Stomach (tissue), 8 donors: ENCODE measurements at regions not wholly inside any gene's neighbourhood (a gene's known extent, or its start where the extent isn't known, plus 50 kb on each side); places are given as distances from the start of the nearest gene placed in this dataset.

ENCODE experiments used
- DNase-seq, 2 donors: peaks; one replicate each; pipeline versions ENCODE4 v3.0.0 to v3.0.0-alpha.2; 2013 to 2019
- H3K27ac ChIP-seq, 5 donors: fragments of 200-600 bp in 4 of 5; sonication (generic) in 4 of 5; one replicate each; pipeline ENCODE4 v1.5.1; 2013 to 2019; ENCODE audit warnings: mild to moderate bottlenecking in 1 of 5, moderate library complexity in 1 of 5
- H3K27me3 ChIP-seq, 3 donors: fragments of 200-600 bp; sonication (generic); one replicate each; pipeline ENCODE4 v1.5.1; 2017 to 2019; ENCODE audit warnings: mixed run types in 1 of 3
- H3K36me3 ChIP-seq, 4 donors: fragments of 200-600 bp; sonication (generic); 1 replicate in 3 of 4; 2 replicates in 1 of 4; pipeline ENCODE4 v1.5.1; 2016 to 2019
- H3K4me1 ChIP-seq, 4 donors: fragments of 200-600 bp; sonication (generic); one replicate each; pipeline ENCODE4 v1.5.1; 2016 to 2019
- H3K4me3 ChIP-seq, 4 donors: fragments of 200-600 bp; sonication (generic) in 3 of 4; one replicate each; pipeline ENCODE4 v1.5.1; 2016 to 2019; ENCODE audit warnings: mild to moderate bottlenecking in 1 of 4
- H3K9me3 ChIP-seq, 4 donors: fragments of 200-600 bp; sonication (generic); one replicate each; pipeline ENCODE4 v1.5.1; 2016 to 2019
- EP300 ChIP-seq: sonication (generic); formaldehyde crosslinking; IDR thresholded peaks from one replicate; pipeline ENCODE4 v1.6.1; 2017; ENCODE audit warnings: antibody characterized with exemption
- POLR2A ChIP-seq, 4 donors: fragments of 450-650 bp; IDR thresholded peaks; one replicate each; pipeline ENCODE4 v1.6.1; 2016; ENCODE audit warnings: antibody characterized with exemption in 4 of 4, control low read depth in 2 of 4, mild to moderate bottlenecking in 1 of 4, moderate library complexity in 1 of 4
- POLR2AphosphoS5 ChIP-seq, 3 donors: sonication (generic); formaldehyde crosslinking; IDR thresholded peaks; one replicate each; pipeline ENCODE4 v1.6.1; 2016; ENCODE audit warnings: antibody characterized with exemption in 3 of 3
- WGBS, 5 donors: extraction: QIAGEN DNeasy Blood & Tissue Kit in 3 of 5; methylation state at CpG; one replicate each; pipeline versions ENCODE4 v1.1.5 to v1.1.7; 2013 to 2018; 5-methylcytosine and 5-hydroxymethylcytosine counted together
- intact Hi-C: fragments of 100-400 bp; cut with DNase I; formaldehyde crosslinking; loops from one replicate; pipeline ENCODE4 v1.15.1; 2023; ENCODE audit warnings: low total_unique reads
- TF ChIP-seq, protein P1 (sequence below), 7 experiments: fragments of 450-650 bp in 4 of 7; fragments of 200-600 bp in 3 of 7; sonication (generic) in 3 of 7; IDR thresholded peaks; one replicate each; pipeline ENCODE4 v1.5.1; 2016 to 2019; ENCODE audit warnings: antibody characterized with exemption in 7 of 7, control low read depth in 2 of 7, mild to moderate bottlenecking in 1 of 7
- donor health status: healthy with polysubstance abuse.
- donor health status: Bipolar disorder and iron deficiency.
- donor health status: healthy.

- H3K27ac ChIP-seq = no peak overlapping the region
- TF ChIP-seq EP300 = no peak
- TF ChIP-seq, protein P1, sequence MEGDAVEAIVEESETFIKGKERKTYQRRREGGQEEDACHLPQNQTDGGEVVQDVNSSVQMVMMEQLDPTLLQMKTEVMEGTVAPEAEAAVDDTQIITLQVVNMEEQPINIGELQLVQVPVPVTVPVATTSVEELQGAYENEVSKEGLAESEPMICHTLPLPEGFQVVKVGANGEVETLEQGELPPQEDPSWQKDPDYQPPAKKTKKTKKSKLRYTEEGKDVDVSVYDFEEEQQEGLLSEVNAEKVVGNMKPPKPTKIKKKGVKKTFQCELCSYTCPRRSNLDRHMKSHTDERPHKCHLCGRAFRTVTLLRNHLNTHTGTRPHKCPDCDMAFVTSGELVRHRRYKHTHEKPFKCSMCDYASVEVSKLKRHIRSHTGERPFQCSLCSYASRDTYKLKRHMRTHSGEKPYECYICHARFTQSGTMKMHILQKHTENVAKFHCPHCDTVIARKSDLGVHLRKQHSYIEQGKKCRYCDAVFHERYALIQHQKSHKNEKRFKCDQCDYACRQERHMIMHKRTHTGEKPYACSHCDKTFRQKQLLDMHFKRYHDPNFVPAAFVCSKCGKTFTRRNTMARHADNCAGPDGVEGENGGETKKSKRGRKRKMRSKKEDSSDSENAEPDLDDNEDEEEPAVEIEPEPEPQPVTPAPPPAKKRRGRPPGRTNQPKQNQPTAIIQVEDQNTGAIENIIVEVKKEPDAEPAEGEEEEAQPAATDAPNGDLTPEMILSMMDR (IDR thresholded peaks at IDR 0.05) = no peak
- TF ChIP-seq POLR2A (IDR thresholded peaks at IDR 0.05) = no peak
- no peak for TF ChIP-seq POLR2AphosphoS5 (IDR thresholded peaks at IDR 0.05)
- no peaks in the 10 kb centered on the region for H3K27me3 ChIP-seq
- DNase-seq = no peak
- no peak overlapping the region for H3K4me3 ChIP-seq
- 56 to 74% (median 71%) methylated on average over 6 of the region's 6 CpGs for WGBS, 5 donors
- intact Hi-C loops = no loop called here
- H3K36me3 ChIP-seq = no peaks in the 10 kb centered on the region
- H3K9me3 ChIP-seq = no peaks in the 10 kb centered on the region
- H3K4me1 ChIP-seq = no peaks in the 10 kb centered on the region
Observed at GRCh38 chr15:46856839-46857502, 860.3 kb upstream of the SEMA6D start.

DNA sequence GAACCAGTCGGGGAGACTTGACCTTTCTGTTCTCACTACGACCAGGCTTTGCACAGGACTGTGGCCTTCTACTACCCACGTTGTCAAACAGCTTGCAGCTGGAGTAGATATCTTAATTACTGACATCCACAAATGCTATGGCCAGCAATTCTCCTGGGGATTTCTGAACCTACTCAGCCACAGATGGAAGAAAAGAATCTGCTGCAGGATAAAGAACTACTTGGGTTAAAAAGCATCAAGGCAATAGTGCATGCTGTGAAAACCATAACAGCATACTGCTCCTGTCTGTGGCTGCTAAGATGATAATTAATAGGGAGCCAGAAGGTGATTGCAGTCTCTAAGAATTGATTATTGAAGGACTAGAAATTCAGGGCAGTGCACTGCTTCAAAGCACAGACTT, 859.2 kb upstream of the SEMA6D start:
- Histone ChIP-seq H3K4me1 (no peaks in the 10 kb centered on the region), H3K36me3 (no peaks in the 10 kb centered on the region), H3K9me3 (no peaks in the 10 kb centered on the region), H3K4me3 (no peak overlapping the region), H3K27ac (no peak overlapping the region), H3K27me3 (no peaks in the 10 kb centered on the region)
- TF ChIP-seq POLR2A (IDR thresholded peaks at IDR 0.05) (no peak), POLR2AphosphoS5 (IDR thresholded peaks at IDR 0.05) (no peak), EP300 (no peak)
- TF ChIP-seq, protein P1 (IDR thresholded peaks at IDR 0.05) = no peak
- intact Hi-C loops = no loop called here
- DNase-seq = no peak
- 35 to 63% (median 56%) methylated on average over 3 of the region's 3 CpGs for WGBS, 5 donors

GRCh38 chr15:46861796-46862195, 855.5 kb upstream of the SEMA6D start:
- no peak for DNase-seq
- Histone ChIP-seq H3K27me3 (no peaks in the 10 kb centered on the region), H3K4me1 (no peaks in the 10 kb centered on the region), H3K36me3 (no peaks in the 10 kb centered on the region), H3K27ac (no peak overlapping the region), H3K9me3 (no peaks in the 10 kb centered on the region), H3K4me3 (no peak overlapping the region)
- 81 to 91% (median 88%) methylated on average over 2 of the region's 2 CpGs for WGBS, 5 donors
- intact Hi-C loops = no loop called here
- TF ChIP-seq, protein P1 (IDR thresholded peaks at IDR 0.05) = no peak
- no peak for TF ChIP-seq EP300
- TF ChIP-seq POLR2AphosphoS5 (IDR thresholded peaks at IDR 0.05) = no peak
- TF ChIP-seq POLR2A (IDR thresholded peaks at IDR 0.05) = no peak

DNA sequence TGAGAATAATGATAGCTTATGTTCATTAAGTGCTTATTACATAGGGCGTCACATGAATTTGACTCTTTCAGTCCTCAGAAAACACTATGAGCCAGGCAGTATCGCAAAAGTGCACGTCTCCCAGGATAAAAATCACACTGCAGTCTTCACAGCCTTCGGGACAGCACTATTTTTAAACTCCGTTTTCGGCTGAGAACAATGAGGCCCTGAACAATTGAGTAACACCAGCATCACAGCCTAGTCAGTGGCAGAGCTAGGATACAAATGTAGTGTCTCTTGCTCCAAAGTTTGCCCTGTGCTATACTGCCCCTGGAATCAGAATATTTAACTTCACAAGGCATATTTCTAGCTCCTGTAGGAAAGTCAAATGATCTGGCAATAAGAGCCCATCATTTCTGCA, 852.1 kb upstream of the SEMA6D start:
- H3K36me3 ChIP-seq = no peaks in the 10 kb centered on the region
- H3K9me3 ChIP-seq = no peaks in the 10 kb centered on the region
- no peaks in the 10 kb centered on the region for H3K27me3 ChIP-seq
- no peak for DNase-seq
- intact Hi-C loops = no loop called here
- TF ChIP-seq EP300 = no peak
- TF ChIP-seq POLR2AphosphoS5 (IDR thresholded peaks at IDR 0.05) = no peak
- TF ChIP-seq, protein P1 (IDR thresholded peaks at IDR 0.05) = no peak
- no peak for TF ChIP-seq POLR2A (IDR thresholded peaks at IDR 0.05)
- 75 to 85% (median 81%) methylated on average over 6 of the region's 6 CpGs for WGBS, 5 donors
- H3K4me1 ChIP-seq = no peaks in the 10 kb centered on the region
- no peak overlapping the region for H3K27ac ChIP-seq
- no peak overlapping the region for H3K4me3 ChIP-seq
